ENCODE measurements at regions not wholly inside any gene's neighbourhood (a gene's known extent, or its start where the extent isn't known, plus 50 kb on each side); places are given as distances from the start of the nearest gene placed in this dataset.
"Not testable (repeated sequence)": the region's sequence is repeated elsewhere in the genome, so short reads cannot be mapped to it uniquely, and the experiment has no call there.

GRCh38 chr1:238331557-238331956 is 440.8 kb upstream of the ZP4 start:
- no peak for DNase-seq (ENCODE audit: low spot score in 2 of 2)
- H3K36me3 ChIP-seq (replicated peaks), result no peaks in the 10 kb centered on the region
- H3K4me1 ChIP-seq, result no peaks in the 10 kb centered on the region
- in situ Hi-C loops (cut with MboI; ENCODE audit: low sequenced_read_pairs), result no loop called here
- no peak overlapping the region for H3K4me3 ChIP-seq
- no peaks in the 10 kb centered on the region for H3K9me3 ChIP-seq
- no peaks in the 10 kb centered on the region for H3K27me3 ChIP-seq (ENCODE audit: low read depth)

- in situ Hi-C loops (cut with MboI; ENCODE audit: low sequenced_read_pairs), result no loop called here
- Histone ChIP-seq H3K4me1 (no peaks in the 10 kb centered on the region), H3K36me3 (replicated peaks) (no peaks in the 10 kb centered on the region), H3K9me3 (no peaks in the 10 kb centered on the region), H3K4me3 (no peak overlapping the region), H3K27me3 (ENCODE audit: low read depth) (no peaks in the 10 kb centered on the region)
- no peak for DNase-seq (ENCODE audit: low spot score in 2 of 2)
Observed at GRCh38 chr1:238329671-238330070, 438.9 kb upstream of the ZP4 start.

- H3K27me3 ChIP-seq (ENCODE audit: low read depth); H3K36me3 ChIP-seq (replicated peaks); H3K4me1 ChIP-seq; DNase-seq (ENCODE audit: low spot score in 2 of 2); in situ Hi-C loops (cut with MboI; ENCODE audit: low sequenced_read_pairs); H3K4me3 ChIP-seq; H3K9me3 ChIP-seq: not testable (repeated sequence)
Observed at GRCh38 chr1:238327033-238327432, 436.3 kb upstream of the ZP4 start.

GRCh38 chr1:238326479-238326878 is 435.8 kb upstream of the ZP4 start:
- H3K4me1 ChIP-seq; H3K27me3 ChIP-seq (ENCODE audit: low read depth); H3K9me3 ChIP-seq; H3K4me3 ChIP-seq; in situ Hi-C loops (cut with MboI; ENCODE audit: low sequenced_read_pairs); H3K36me3 ChIP-seq (replicated peaks); DNase-seq (ENCODE audit: low spot score in 2 of 2): not testable (repeated sequence)

GRCh38 chr1:238324211-238324864 is 433.6 kb upstream of the ZP4 start:
- in situ Hi-C loops (cut with MboI; ENCODE audit: low sequenced_read_pairs), result no loop called here
- Histone ChIP-seq H3K9me3 (no peaks in the 10 kb centered on the region), H3K27me3 (ENCODE audit: low read depth) (no peaks in the 10 kb centered on the region), H3K4me1 (no peaks in the 10 kb centered on the region), H3K4me3 (no peak overlapping the region), H3K36me3 (replicated peaks) (no peaks in the 10 kb centered on the region)
- DNase-seq (ENCODE audit: low spot score in 2 of 2), result no peak

GRCh38 chr1:238323490-238323889 is 432.8 kb upstream of the ZP4 start:
- H3K27me3 ChIP-seq (ENCODE audit: low read depth), result no peaks in the 10 kb centered on the region

GRCh38 chr1:238319957-238320356 is 429.2 kb upstream of the ZP4 start:
- in situ Hi-C loops (cut with MboI; ENCODE audit: low sequenced_read_pairs), result no loop called here
- no peak overlapping the region for H3K4me3 ChIP-seq
- no peaks in the 10 kb centered on the region for H3K9me3 ChIP-seq
- no peak for DNase-seq (ENCODE audit: low spot score in 2 of 2)
- no peaks in the 10 kb centered on the region for H3K4me1 ChIP-seq
- H3K27me3 ChIP-seq (ENCODE audit: low read depth), result no peaks in the 10 kb centered on the region
- no peaks in the 10 kb centered on the region for H3K36me3 ChIP-seq (replicated peaks)

More at GRCh38 chr1:238323490-238323889, 432.8 kb upstream of the ZP4 start:
- Histone ChIP-seq H3K36me3 (replicated peaks) (no peaks in the 10 kb centered on the region), H3K4me3 (no peak overlapping the region), H3K9me3 (no peaks in the 10 kb centered on the region), H3K4me1 (no peaks in the 10 kb centered on the region)
- no peak for DNase-seq (ENCODE audit: low spot score in 2 of 2)
- in situ Hi-C loops (cut with MboI; ENCODE audit: low sequenced_read_pairs), result no loop called here

- no peak for DNase-seq (ENCODE audit: low spot score in 2 of 2)
- H3K27me3 ChIP-seq (ENCODE audit: low read depth), result no peaks in the 10 kb centered on the region
- in situ Hi-C loops (cut with MboI; ENCODE audit: low sequenced_read_pairs), result no loop called here
Observed at GRCh38 chr1:238318294-238319110, 427.8 kb upstream of the ZP4 start.

GRCh38 chr1:238312969-238313368 is 422.2 kb upstream of the ZP4 start:
- no peak for DNase-seq (ENCODE audit: low spot score in 2 of 2)
- Histone ChIP-seq H3K4me1 (no peaks in the 10 kb centered on the region), H3K9me3 (no peaks in the 10 kb centered on the region), H3K36me3 (replicated peaks) (no peaks in the 10 kb centered on the region), H3K4me3 (no peak overlapping the region), H3K27me3 (ENCODE audit: low read depth) (no peaks in the 10 kb centered on the region)
- in situ Hi-C loops (cut with MboI; ENCODE audit: low sequenced_read_pairs), result no loop called here

More at GRCh38 chr1:238318294-238319110, 427.8 kb upstream of the ZP4 start:
- H3K4me1 ChIP-seq, result no peaks in the 10 kb centered on the region
- no peaks in the 10 kb centered on the region for H3K36me3 ChIP-seq (replicated peaks)
- no peaks in the 10 kb centered on the region for H3K9me3 ChIP-seq
- H3K4me3 ChIP-seq, result no peak overlapping the region

GRCh38 chr1:238306411-238306810 is 415.7 kb upstream of the ZP4 start:
- no peaks in the 10 kb centered on the region for H3K36me3 ChIP-seq (replicated peaks)
- no peaks in the 10 kb centered on the region for H3K4me1 ChIP-seq
- H3K9me3 ChIP-seq, result no peaks in the 10 kb centered on the region
- no peaks in the 10 kb centered on the region for H3K27me3 ChIP-seq (ENCODE audit: low read depth)
- H3K4me3 ChIP-seq, result no peak overlapping the region
- no peak for DNase-seq (ENCODE audit: low spot score in 2 of 2)
- in situ Hi-C loops (cut with MboI; ENCODE audit: low sequenced_read_pairs), result no loop called here

- Histone ChIP-seq H3K4me3 (no peak overlapping the region), H3K27me3 (ENCODE audit: low read depth) (no peaks in the 10 kb centered on the region), H3K36me3 (replicated peaks) (no peaks in the 10 kb centered on the region), H3K4me1 (no peaks in the 10 kb centered on the region), H3K9me3 (no peaks in the 10 kb centered on the region)
- no peak for DNase-seq (ENCODE audit: low spot score in 2 of 2)
- in situ Hi-C loops (cut with MboI; ENCODE audit: low sequenced_read_pairs), result no loop called here
Observed at GRCh38 chr1:238302646-238303045, 411.9 kb upstream of the ZP4 start.

GRCh38 chr1:238296371-238296770 is 405.6 kb upstream of the ZP4 start:
- in situ Hi-C loops (cut with MboI; ENCODE audit: low sequenced_read_pairs), result no loop called here
- no peak for DNase-seq (ENCODE audit: low spot score in 2 of 2)

GRCh38 chr1:238293075-238293474 is 402.4 kb upstream of the ZP4 start:
- Histone ChIP-seq H3K36me3 (replicated peaks) (no peaks in the 10 kb centered on the region), H3K27me3 (ENCODE audit: low read depth) (no peaks in the 10 kb centered on the region), H3K4me3 (no peak overlapping the region), H3K9me3 (no peaks in the 10 kb centered on the region), H3K4me1 (no peaks in the 10 kb centered on the region)
- no peak for DNase-seq (ENCODE audit: low spot score in 2 of 2)
- in situ Hi-C loops (cut with MboI; ENCODE audit: low sequenced_read_pairs), result no loop called here

More at GRCh38 chr1:238296371-238296770, 405.6 kb upstream of the ZP4 start:
- H3K27me3 ChIP-seq (ENCODE audit: low read depth), result no peaks in the 10 kb centered on the region
- H3K4me3 ChIP-seq, result no peak overlapping the region
- no peaks in the 10 kb centered on the region for H3K4me1 ChIP-seq
- H3K36me3 ChIP-seq (replicated peaks), result no peaks in the 10 kb centered on the region
- no peaks in the 10 kb centered on the region for H3K9me3 ChIP-seq

- H3K36me3 ChIP-seq (replicated peaks), result no peaks in the 10 kb centered on the region
- 0 out of 2 replicates have a peak, but pooled peaks cover 2% of the 10 kb centered on the region for H3K9me3 ChIP-seq
- H3K4me3 ChIP-seq, result no peak overlapping the region
- no peaks in the 10 kb centered on the region for H3K4me1 ChIP-seq
- no peak for DNase-seq (ENCODE audit: low spot score in 2 of 2)
- in situ Hi-C loops (cut with MboI; ENCODE audit: low sequenced_read_pairs), result no loop called here
- H3K27me3 ChIP-seq (ENCODE audit: low read depth), result no peaks in the 10 kb centered on the region
Observed at GRCh38 chr1:238281418-238281817, 390.7 kb upstream of the ZP4 start.
